Suprapubic skin (tissue), 4 donors: ENCODE measurements at regions not wholly inside any gene's neighbourhood (a gene's known extent, or its start where the extent isn't known, plus 50 kb on each side); places are given as distances from the start of the nearest gene placed in this dataset.

ENCODE experiments used
- DNase-seq, 2 donors: peaks; one replicate each; pipeline ENCODE4 v3.0.0-alpha.2; 2019; ENCODE audit warnings: low spot score in 2 of 2
- H3K27ac ChIP-seq: fragments of 200-600 bp; sonication (generic); one replicate; pipeline ENCODE4 v1.5.1; 2019
- H3K27me3 ChIP-seq: fragments of 200-600 bp; sonication (generic); one replicate; pipeline ENCODE4 v1.5.1; 2019
- H3K36me3 ChIP-seq: fragments of 200-600 bp; sonication (generic); one replicate; pipeline ENCODE4 v1.5.1; 2019
- H3K4me1 ChIP-seq: fragments of 200-600 bp; sonication (generic); one replicate; pipeline ENCODE4 v1.5.1; 2019
- H3K4me3 ChIP-seq: fragments of 200-600 bp; sonication (generic); one replicate; pipeline ENCODE4 v1.5.1; 2019; ENCODE audit warnings: mild to moderate bottlenecking
- H3K9me3 ChIP-seq: fragments of 200-600 bp; sonication (generic); one replicate; pipeline ENCODE4 v1.5.1; 2019
- EP300 ChIP-seq: sonication (generic); formaldehyde crosslinking; IDR thresholded peaks from one replicate; pipeline ENCODE4 v1.6.1; 2017; ENCODE audit warnings: antibody characterized with exemption
- POLR2A ChIP-seq, 2 donors: fragments of 450-650 bp; IDR thresholded peaks; one replicate each; pipeline ENCODE4 v1.6.1; 2017; ENCODE audit warnings: antibody characterized with exemption in 2 of 2, mild to moderate bottlenecking in 2 of 2, moderate library complexity in 2 of 2
- POLR2AphosphoS5 ChIP-seq, 3 donors: sonication (generic); formaldehyde crosslinking; IDR thresholded peaks; one replicate each; pipeline ENCODE4 v1.6.1; 2017; ENCODE audit warnings: antibody characterized with exemption in 3 of 3
- WGBS: methylation state at CpG from one replicate; pipeline ENCODE4 v1.1.5; 2018; 5-methylcytosine and 5-hydroxymethylcytosine counted together
- TF ChIP-seq, protein P1 (sequence below), 2 donors: fragments of 200-600 bp in 1 of 2; fragments of 450-650 bp in 1 of 2; sonication (generic) in 1 of 2; IDR thresholded peaks; one replicate each; pipeline ENCODE4 v1.5.1; 2016 to 2019; ENCODE audit warnings: antibody characterized with exemption in 2 of 2, mild to moderate bottlenecking in 1 of 2, moderate library complexity in 1 of 2

DNA sequence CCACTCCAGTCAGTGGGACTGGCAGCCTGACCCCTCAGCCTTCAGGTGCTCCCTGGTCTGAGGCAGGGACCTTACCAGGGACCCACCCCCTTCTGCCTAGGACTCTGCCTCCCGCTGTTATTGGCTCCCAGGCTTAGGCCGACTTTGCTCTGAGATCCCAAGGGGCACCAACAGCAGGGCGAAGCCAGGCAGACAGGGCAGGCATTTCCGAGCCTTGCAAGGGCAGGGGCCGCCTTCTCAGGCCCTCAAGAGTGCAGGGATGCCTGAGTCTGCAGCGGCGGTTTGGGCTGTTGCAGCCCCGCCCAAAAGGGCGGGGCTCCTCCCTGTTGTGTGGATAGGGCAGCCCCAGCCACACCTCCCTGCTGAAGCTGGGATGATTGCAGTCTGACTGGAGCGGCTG lies 644.6 kb downstream of the PRR16 start:
- Histone ChIP-seq H3K4me1 (no peaks in the 10 kb centered on the region), H3K9me3 (peaks cover 6% of the 10 kb centered on the region), H3K27ac (no peak overlapping the region), H3K36me3 (no peaks in the 10 kb centered on the region), H3K4me3 (no peak overlapping the region), H3K27me3 (no peaks in the 10 kb centered on the region)
- no peak for DNase-seq
- WGBS = 90% methylated on average over 7 of the region's 10 CpGs
- no peak for TF ChIP-seq POLR2A (IDR thresholded peaks at IDR 0.05)
- no peak for TF ChIP-seq EP300
- TF ChIP-seq, protein P1, sequence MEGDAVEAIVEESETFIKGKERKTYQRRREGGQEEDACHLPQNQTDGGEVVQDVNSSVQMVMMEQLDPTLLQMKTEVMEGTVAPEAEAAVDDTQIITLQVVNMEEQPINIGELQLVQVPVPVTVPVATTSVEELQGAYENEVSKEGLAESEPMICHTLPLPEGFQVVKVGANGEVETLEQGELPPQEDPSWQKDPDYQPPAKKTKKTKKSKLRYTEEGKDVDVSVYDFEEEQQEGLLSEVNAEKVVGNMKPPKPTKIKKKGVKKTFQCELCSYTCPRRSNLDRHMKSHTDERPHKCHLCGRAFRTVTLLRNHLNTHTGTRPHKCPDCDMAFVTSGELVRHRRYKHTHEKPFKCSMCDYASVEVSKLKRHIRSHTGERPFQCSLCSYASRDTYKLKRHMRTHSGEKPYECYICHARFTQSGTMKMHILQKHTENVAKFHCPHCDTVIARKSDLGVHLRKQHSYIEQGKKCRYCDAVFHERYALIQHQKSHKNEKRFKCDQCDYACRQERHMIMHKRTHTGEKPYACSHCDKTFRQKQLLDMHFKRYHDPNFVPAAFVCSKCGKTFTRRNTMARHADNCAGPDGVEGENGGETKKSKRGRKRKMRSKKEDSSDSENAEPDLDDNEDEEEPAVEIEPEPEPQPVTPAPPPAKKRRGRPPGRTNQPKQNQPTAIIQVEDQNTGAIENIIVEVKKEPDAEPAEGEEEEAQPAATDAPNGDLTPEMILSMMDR (IDR thresholded peaks at IDR 0.05) = no peak
- TF ChIP-seq POLR2AphosphoS5 (IDR thresholded peaks at IDR 0.05) = no peak

DNA sequence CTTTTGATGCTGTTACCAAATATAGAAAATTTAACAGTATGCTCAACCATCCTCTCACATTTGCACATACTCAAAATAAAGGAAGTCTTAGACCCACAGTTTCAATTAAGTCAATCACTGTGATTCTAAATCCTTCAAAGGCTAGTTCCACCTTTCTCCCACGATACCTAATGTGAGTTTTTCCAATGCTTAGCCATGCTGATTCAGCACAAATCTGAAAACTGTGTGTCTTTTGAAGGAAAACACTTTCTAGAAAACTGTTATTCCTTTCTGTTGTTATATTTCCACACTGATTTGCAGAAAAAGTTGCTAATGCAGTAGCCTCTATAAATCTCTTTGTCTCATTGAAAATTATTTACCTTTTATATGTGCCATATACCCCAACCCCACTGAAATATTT lies 645.7 kb downstream of the PRR16 start:
- DNase-seq = no peak

DNA sequence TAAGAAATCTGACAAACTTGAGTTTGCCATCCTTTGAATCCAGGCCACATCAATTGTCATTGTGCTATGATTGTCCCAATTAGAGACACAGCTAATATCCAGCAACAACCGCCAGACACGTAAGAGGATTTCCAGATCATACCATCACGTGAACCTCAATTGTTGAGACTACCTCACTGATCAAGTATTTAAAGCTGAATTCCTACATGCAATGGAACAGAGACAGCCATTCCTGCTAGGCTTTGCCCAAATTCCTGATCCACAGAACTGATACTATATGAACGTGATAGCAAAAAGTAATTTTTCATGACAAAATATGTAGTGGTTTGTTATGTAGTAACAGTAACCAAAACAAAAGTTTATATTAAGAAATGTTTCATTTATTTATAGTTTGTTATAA lies 657.7 kb downstream of the PRR16 start:
- WGBS = 54% methylated on average over 4 of the region's 4 CpGs
- no peaks in the 10 kb centered on the region for H3K9me3 ChIP-seq
- H3K4me1 ChIP-seq = no peaks in the 10 kb centered on the region
- H3K27me3 ChIP-seq = no peaks in the 10 kb centered on the region
- no peak overlapping the region for H3K4me3 ChIP-seq
- no peaks in the 10 kb centered on the region for H3K36me3 ChIP-seq
- TF ChIP-seq POLR2A (IDR thresholded peaks at IDR 0.05) (no peak), EP300 (no peak), POLR2AphosphoS5 (IDR thresholded peaks at IDR 0.05) (no peak)
- TF ChIP-seq, protein P1 (IDR thresholded peaks at IDR 0.05) = no peak
- no peak overlapping the region for H3K27ac ChIP-seq
- no peak for DNase-seq

More for the DNA sequence above, 645.7 kb downstream of the PRR16 start:
- no peaks in the 10 kb centered on the region for H3K4me1 ChIP-seq
- 32% methylated on average over 1 of the region's 1 CpG for WGBS
- H3K4me3 ChIP-seq = no peak overlapping the region
- no peaks in the 10 kb centered on the region for H3K36me3 ChIP-seq
- TF ChIP-seq POLR2AphosphoS5 (IDR thresholded peaks at IDR 0.05) (no peak), POLR2A (IDR thresholded peaks at IDR 0.05) (no peak), EP300 (no peak)
- TF ChIP-seq, protein P1 (IDR thresholded peaks at IDR 0.05) = no peak
- H3K9me3 ChIP-seq = peaks cover 6% of the 10 kb centered on the region
- no peak overlapping the region for H3K27ac ChIP-seq
- H3K27me3 ChIP-seq = no peaks in the 10 kb centered on the region

DNA sequence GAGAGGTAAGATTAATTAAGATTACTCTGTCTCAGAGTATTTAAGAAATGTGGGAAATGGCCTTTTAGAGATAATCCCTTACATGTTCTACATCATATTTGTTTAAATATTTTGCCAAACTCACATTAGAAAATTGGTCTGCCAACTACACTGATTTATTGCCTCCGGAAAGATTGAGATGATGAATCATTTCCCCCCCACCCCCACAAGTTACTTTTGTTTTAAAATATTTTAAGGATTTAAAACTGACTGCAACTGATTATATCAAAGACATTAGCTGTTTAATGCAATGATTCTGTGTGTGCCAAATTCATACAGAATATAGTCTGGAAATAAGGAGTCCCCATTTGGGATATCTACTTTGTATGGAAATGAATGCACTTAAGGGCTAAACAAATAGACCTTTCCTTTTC lies 674.4 kb downstream of the PRR16 start:
- no peaks in the 10 kb centered on the region for H3K27me3 ChIP-seq
- no peaks in the 10 kb centered on the region for H3K9me3 ChIP-seq
- no peaks in the 10 kb centered on the region for H3K4me1 ChIP-seq
- no peak overlapping the region for H3K27ac ChIP-seq
- no peak for DNase-seq
- H3K4me3 ChIP-seq = no peak overlapping the region
- no peaks in the 10 kb centered on the region for H3K36me3 ChIP-seq
- TF ChIP-seq POLR2AphosphoS5 (IDR thresholded peaks at IDR 0.05) (no peak), EP300 (no peak), POLR2A (IDR thresholded peaks at IDR 0.05) (no peak)
- TF ChIP-seq, protein P1 (IDR thresholded peaks at IDR 0.05) = no peak
- 22% methylated on average over 1 of the region's 1 CpG for WGBS

DNA sequence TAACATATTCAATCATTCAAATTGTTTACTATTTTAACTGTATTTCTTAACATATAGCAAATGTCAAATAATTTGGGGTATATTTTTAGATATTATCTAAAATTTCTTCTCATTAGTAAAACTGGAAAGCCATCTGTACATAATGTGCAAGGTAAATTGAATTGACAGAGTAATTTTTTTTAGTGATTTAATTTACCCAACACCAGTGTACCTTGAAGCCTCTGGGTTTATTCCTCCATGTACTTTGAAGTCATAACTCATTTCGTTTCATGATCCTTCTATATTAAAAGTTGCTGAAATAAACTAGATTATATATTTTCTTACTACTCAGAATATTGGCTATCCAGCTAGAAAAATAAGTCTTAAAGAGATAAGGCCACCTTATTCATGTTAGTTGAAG lies 674.9 kb downstream of the PRR16 start:
- DNase-seq = no peak
- H3K4me3 ChIP-seq = no peak overlapping the region
- no peaks in the 10 kb centered on the region for H3K9me3 ChIP-seq
- H3K4me1 ChIP-seq = no peaks in the 10 kb centered on the region
- no peaks in the 10 kb centered on the region for H3K36me3 ChIP-seq
- TF ChIP-seq POLR2A (IDR thresholded peaks at IDR 0.05) (no peak), EP300 (no peak), POLR2AphosphoS5 (IDR thresholded peaks at IDR 0.05) (no peak)
- TF ChIP-seq, protein P1 (IDR thresholded peaks at IDR 0.05) = no peak
- H3K27me3 ChIP-seq = no peaks in the 10 kb centered on the region
- 57% methylated on average over 1 of the region's 1 CpG for WGBS
- no peak overlapping the region for H3K27ac ChIP-seq
